Glutamatergic neuron (in vitro differentiated cells): ENCODE measurements at regions not wholly inside any gene's neighbourhood (a gene's known extent, or its start where the extent isn't known, plus 50 kb on each side); places are given as distances from the start of the nearest gene placed in this dataset.

Experiments
- DNase-seq: peaks from one replicate; pipeline ENCODE4 v3.0.0; 2022
- H3K27ac Mint-ChIP-seq: one replicate; pipeline ENCODE4 v1.8.0; 2020; ENCODE audit warnings: mild to moderate bottlenecking, mixed read lengths, inconsistent platforms; ENCODE audit not compliant: unreplicated experiment
- H3K27me3 Mint-ChIP-seq: one replicate; pipeline ENCODE4 v1.8.0; 2020; ENCODE audit warnings: mild to moderate bottlenecking, moderate library complexity, mixed read lengths, inconsistent platforms; ENCODE audit not compliant: unreplicated experiment
- H3K36me3 Mint-ChIP-seq: one replicate; pipeline ENCODE4 v1.8.0; 2020; ENCODE audit warnings: mild to moderate bottlenecking, mixed read lengths, inconsistent platforms; ENCODE audit not compliant: unreplicated experiment
- H3K4me1 Mint-ChIP-seq: one replicate; pipeline ENCODE4 v1.8.0; 2020; ENCODE audit warnings: mild to moderate bottlenecking, low read depth, mixed read lengths, inconsistent platforms; ENCODE audit not compliant: unreplicated experiment
- H3K4me3 Mint-ChIP-seq: one replicate; pipeline ENCODE4 v1.8.0; 2020; ENCODE audit warnings: mild to moderate bottlenecking, mixed read lengths, inconsistent platforms; ENCODE audit not compliant: unreplicated experiment
- H3K9me3 Mint-ChIP-seq: one replicate; pipeline ENCODE4 v1.8.0; 2020; ENCODE audit warnings: mild to moderate bottlenecking, moderate library complexity, mixed read lengths, inconsistent platforms; ENCODE audit not compliant: unreplicated experiment
- TF ChIP-seq, protein P1 (sequence below): fragments of 200-600 bp; sonication (generic); IDR thresholded peaks from one replicate; pipeline ENCODE4 v1.5.0; 2021; ENCODE audit not compliant: partially characterized antibody, unreplicated experiment

DNA sequence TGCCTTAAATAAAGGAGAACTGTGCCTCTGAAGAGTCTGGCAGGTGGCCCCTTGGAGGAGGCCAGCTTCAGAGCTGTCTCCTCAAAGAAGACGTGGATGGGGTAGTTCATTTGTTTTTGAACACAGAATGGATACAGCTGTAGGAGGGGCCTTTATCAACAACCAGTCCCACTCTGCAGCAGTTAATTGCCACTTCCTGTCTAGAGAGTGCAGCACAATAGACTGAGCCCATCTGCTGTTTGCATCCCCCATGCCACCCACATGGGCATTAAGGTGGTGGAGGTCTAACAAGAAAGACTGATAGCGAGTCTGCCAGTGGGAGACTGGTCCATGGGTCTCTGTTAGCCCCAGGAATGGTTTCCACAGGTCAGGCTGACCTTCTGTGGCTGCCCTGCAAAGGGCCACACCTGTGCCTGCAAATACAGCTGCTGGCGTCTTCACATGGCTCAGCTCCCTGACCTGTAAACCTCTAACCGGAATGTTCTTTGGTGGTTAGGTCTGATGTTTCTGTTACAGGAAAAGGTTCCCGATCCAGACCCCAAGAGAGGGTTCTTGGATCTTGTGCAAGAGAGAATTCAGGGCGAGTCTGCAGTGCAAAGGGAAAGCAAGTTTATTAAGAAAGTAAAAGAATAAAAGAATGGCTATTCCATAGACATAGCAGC, 153.3 kb upstream of the ITGA6 start:
- no peaks in the 10 kb centered on the region for H3K27me3 Mint-ChIP-seq
- H3K4me3 Mint-ChIP-seq, result no peak overlapping the region
- H3K9me3 Mint-ChIP-seq, result peaks cover 3% of the 10 kb centered on the region
- H3K27ac Mint-ChIP-seq, result no peak overlapping the region
- TF ChIP-seq, protein P1, sequence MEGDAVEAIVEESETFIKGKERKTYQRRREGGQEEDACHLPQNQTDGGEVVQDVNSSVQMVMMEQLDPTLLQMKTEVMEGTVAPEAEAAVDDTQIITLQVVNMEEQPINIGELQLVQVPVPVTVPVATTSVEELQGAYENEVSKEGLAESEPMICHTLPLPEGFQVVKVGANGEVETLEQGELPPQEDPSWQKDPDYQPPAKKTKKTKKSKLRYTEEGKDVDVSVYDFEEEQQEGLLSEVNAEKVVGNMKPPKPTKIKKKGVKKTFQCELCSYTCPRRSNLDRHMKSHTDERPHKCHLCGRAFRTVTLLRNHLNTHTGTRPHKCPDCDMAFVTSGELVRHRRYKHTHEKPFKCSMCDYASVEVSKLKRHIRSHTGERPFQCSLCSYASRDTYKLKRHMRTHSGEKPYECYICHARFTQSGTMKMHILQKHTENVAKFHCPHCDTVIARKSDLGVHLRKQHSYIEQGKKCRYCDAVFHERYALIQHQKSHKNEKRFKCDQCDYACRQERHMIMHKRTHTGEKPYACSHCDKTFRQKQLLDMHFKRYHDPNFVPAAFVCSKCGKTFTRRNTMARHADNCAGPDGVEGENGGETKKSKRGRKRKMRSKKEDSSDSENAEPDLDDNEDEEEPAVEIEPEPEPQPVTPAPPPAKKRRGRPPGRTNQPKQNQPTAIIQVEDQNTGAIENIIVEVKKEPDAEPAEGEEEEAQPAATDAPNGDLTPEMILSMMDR, result no peak
- peaks cover 4% of the 10 kb centered on the region for H3K36me3 Mint-ChIP-seq
- H3K4me1 Mint-ChIP-seq, result peaks cover 2% of the 10 kb centered on the region
- no peak for DNase-seq

DNA sequence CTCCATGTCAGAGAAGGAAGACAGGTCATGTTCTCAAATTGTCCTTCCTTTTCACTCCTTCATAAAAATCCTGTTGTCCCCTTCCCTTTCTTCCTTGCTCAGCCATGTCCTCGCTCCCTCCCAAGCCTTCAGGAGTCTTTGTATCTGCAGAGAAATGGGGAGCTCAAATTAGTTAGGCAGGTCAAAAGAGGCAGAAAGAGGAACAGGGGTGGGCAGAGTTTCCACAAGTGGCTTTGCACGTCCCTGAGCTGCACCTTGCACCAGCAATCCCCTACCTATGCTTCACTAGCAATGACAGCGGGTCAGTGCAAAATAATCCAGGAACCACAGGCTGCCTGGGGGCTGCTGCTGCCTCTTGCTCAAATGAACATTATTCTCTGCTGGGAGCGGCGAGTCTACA, 152.1 kb upstream of the ITGA6 start:
- Mint-ChIP-seq H3K4me1 (peaks cover 2% of the 10 kb centered on the region), H3K9me3 (peaks cover 3% of the 10 kb centered on the region), H3K36me3 (peaks cover 4% of the 10 kb centered on the region), H3K27ac (no peak overlapping the region), H3K4me3 (no peak overlapping the region), H3K27me3 (no peaks in the 10 kb centered on the region)
- DNase-seq, result no peak
- TF ChIP-seq, protein P1, result no peak

DNA sequence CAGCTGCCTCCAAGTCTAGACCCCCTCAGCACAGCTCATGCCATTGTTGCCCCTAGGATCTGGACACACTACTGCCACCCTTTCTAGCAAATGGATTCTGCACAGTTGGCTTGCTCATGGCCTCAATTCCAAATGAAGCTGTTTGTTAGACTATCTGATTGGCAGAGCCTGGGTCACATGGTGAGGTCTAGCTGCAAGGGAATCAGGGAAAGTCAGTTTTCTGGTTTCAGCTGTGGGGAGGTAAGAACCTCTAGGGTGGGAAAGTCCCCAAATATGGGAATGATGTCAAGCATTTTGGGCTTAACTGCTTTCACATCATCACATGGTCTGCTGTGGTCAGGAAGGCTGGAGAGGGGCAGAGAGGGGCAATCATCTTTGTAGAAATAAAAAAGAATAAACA, 150.4 kb upstream of the ITGA6 start:
- H3K4me1 Mint-ChIP-seq, result no peaks in the 10 kb centered on the region
- H3K9me3 Mint-ChIP-seq, result peaks cover 2% of the 10 kb centered on the region
- TF ChIP-seq, protein P1, result no peak
- H3K36me3 Mint-ChIP-seq, result peaks cover 4% of the 10 kb centered on the region
- no peak overlapping the region for H3K27ac Mint-ChIP-seq
- H3K27me3 Mint-ChIP-seq, result no peaks in the 10 kb centered on the region
- H3K4me3 Mint-ChIP-seq, result no peak overlapping the region
- no peak for DNase-seq

DNA sequence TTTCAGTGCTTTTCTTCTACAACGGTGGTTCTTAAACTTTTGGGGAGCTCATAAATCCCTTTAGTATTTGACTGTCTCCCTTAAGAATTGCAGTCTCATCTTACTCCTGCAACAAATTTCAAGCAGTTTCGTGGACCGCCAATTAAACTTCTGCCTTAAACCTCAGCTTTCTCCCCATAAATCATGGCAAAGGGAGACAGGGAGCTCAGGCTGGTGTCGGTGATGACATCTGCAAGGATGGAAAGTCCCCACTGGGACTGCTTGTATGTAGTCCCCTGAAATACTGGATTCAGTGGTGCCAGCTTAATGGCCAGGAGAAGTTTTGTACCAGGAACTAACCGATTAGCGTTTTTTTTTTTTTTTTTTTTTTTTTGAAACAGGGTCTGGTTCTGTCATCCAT, 148.7 kb upstream of the ITGA6 start:
- H3K36me3 Mint-ChIP-seq, result peaks cover 4% of the 10 kb centered on the region
- no peak overlapping the region for H3K27ac Mint-ChIP-seq
- H3K4me3 Mint-ChIP-seq, result no peak overlapping the region
- DNase-seq, result no peak
- H3K9me3 Mint-ChIP-seq, result no peaks in the 10 kb centered on the region
- TF ChIP-seq, protein P1, result no peak
- no peaks in the 10 kb centered on the region for H3K4me1 Mint-ChIP-seq
- H3K27me3 Mint-ChIP-seq, result no peaks in the 10 kb centered on the region

DNA sequence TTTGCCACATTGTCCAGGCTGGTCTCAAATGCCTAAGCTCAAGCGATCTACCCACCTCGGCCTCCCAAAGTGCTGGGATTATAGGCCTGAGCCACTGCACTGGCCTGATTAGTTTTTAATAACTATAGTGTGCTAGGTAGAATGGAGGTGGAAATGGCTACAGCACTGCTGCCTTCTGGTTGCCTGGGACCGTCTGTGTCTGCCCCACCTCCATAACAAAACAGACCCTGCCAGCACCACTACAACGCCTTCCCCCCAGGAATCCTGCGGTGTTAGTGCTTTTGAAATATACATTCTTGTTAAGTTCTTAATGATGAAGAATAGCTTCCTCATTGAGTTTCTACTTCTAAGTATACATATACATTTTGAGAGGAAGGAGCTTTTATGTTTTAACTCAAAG, 148.2 kb upstream of the ITGA6 start:
- DNase-seq, result no peak
- no peaks in the 10 kb centered on the region for H3K9me3 Mint-ChIP-seq
- no peaks in the 10 kb centered on the region for H3K27me3 Mint-ChIP-seq
- no peak overlapping the region for H3K27ac Mint-ChIP-seq
- no peak overlapping the region for H3K4me3 Mint-ChIP-seq
- TF ChIP-seq, protein P1, result no peak
- peaks cover 4% of the 10 kb centered on the region for H3K36me3 Mint-ChIP-seq
- no peaks in the 10 kb centered on the region for H3K4me1 Mint-ChIP-seq
